GM12872 (cell line): ENCODE measurements at regions not wholly inside any gene's neighbourhood (a gene's known extent, or its start where the extent isn't known, plus 50 kb on each side); places are given as distances from the start of the nearest gene placed in this dataset.

Experiments used
- CTCF ChIP-seq: IDR thresholded peaks from 3 replicates; pipeline ENCODE4 v1.5.1; 2011; ENCODE audit warnings: low read depth, mild to moderate bottlenecking, low read length, moderate library complexity; ENCODE audit not compliant: insufficient read depth

- TF ChIP-seq CTCF: no peak
Measured at GRCh38 chr11:116225236-116225635, 547.6 kb downstream of the BUD13 start.

DNA sequence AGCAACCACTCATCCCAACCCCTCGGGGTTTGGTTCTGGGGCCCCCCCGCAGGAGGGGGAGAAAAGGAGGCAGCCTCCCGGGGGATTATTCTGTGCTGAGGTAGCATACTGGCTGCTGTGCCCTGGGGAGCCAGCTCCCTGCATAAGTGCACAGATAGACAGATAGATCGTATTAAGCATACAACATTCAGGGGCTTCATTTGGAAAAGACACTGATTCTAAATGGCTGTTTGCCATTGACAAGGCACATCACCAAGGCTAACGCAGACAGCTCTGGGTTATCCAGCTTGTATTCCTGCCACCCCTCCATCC lies 547.9 kb downstream of the BUD13 start:
- TF ChIP-seq CTCF: no peak

- TF ChIP-seq CTCF: peak; percentile 76
Measured at GRCh38 chr11:116224154-116224888, 548.5 kb downstream of the BUD13 start.

GRCh38 chr11:116221351-116221750 lies 551.4 kb downstream of the BUD13 start:
- TF ChIP-seq CTCF: no peak

DNA sequence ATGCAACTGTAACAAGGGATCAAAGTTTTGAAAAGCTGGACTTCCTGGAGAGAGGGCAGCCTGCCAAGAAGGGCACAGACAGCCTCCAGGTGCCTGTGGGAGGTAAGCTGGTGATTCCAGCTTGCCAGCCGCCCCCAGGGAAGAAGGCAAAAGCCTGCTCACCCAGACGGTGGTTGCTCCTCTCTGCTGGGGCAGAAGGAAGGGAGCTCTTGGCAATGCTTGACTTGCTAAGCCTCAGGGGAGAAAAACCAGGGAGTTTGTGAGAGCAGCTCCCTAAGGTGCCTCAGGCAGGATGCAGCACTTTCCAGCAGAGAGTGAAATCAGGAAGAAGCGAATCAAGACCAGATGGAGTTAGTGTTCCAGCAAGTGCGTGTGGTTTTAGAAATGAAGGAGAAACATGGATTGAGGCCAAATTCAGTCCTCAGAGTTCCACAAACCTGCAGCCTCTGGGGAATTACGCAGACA lies 553.6 kb downstream of the BUD13 start:
- TF ChIP-seq CTCF: no peak

GRCh38 chr11:116217441-116217840 lies 555.3 kb downstream of the BUD13 start:
- TF ChIP-seq CTCF: no peak

GRCh38 chr11:116217006-116217405 lies 555.8 kb downstream of the BUD13 start:
- peak; percentile 74 for TF ChIP-seq CTCF
